MM.1S (cell line): ENCODE measurements at regions not wholly inside any gene's neighbourhood (a gene's known extent, or its start where the extent isn't known, plus 50 kb on each side); places are given as distances from the start of the nearest gene placed in this dataset.

Experiments
- DNase-seq: peaks from one replicate; pipeline ENCODE4 v3.0.0-alpha.2; 2015
- H2AFZ ChIP-seq: fragments of 300-600 bp; sonication (generic); 2 replicates; pipeline ENCODE4 v1.6.0; 2016; ENCODE audit warnings: antibody characterized with exemption, low read length
- H3F3A ChIP-seq: fragments of 300-600 bp; sonication (generic); 2 replicates; pipeline ENCODE4 v1.6.1; 2016; ENCODE audit warnings: mild to moderate bottlenecking, antibody characterized with exemption, low read length, moderate library complexity, mixed read lengths; ENCODE audit not compliant: insufficient read depth
- H3K27ac ChIP-seq: fragments of 300-600 bp; sonication (generic); 2 replicates; pipeline ENCODE4 v1.5.1; 2016; ENCODE audit warnings: mild to moderate bottlenecking, low read length
- H3K27me3 ChIP-seq: fragments of 300-600 bp; sonication (generic); replicated peaks from 2 replicates; pipeline ENCODE4 v1.6.0; 2016; ENCODE audit warnings: low read length; ENCODE audit not compliant: insufficient read depth
- H3K36me3 ChIP-seq: fragments of 300-600 bp; sonication (generic); replicated peaks from 2 replicates; pipeline ENCODE4 v1.6.1; 2016; ENCODE audit warnings: mild to moderate bottlenecking, low read length, mixed read lengths; ENCODE audit not compliant: insufficient read depth
- H3K4me1 ChIP-seq: fragments of 300-600 bp; sonication (generic); 2 replicates; pipeline ENCODE4 v1.6.1; 2016; ENCODE audit warnings: low read length, mixed read lengths
- H3K4me2 ChIP-seq: fragments of 300-600 bp; sonication (generic); 2 replicates; pipeline ENCODE4 v1.6.0; 2016; ENCODE audit warnings: low read depth, low read length
- H3K4me3 ChIP-seq: fragments of 300-600 bp; sonication (generic); 2 replicates; pipeline ENCODE4 v1.5.1; 2016; ENCODE audit warnings: low read length, mixed read lengths
- H3K79me2 ChIP-seq: fragments of 300-600 bp; sonication (generic); 2 replicates; pipeline ENCODE4 v1.6.1; 2016; ENCODE audit warnings: mixed run types, low read length, mixed read lengths
- H3K9ac ChIP-seq: fragments of 300-600 bp; sonication (generic); 2 replicates; pipeline ENCODE4 v1.6.1; 2016; ENCODE audit warnings: low read length, mixed read lengths
- H3K9me2 ChIP-seq: fragments of 300-600 bp; sonication (generic); replicated peaks from 2 replicates; pipeline ENCODE4 v1.6.1; 2016; ENCODE audit warnings: mild to moderate bottlenecking, low read length, mixed read lengths; ENCODE audit not compliant: insufficient read depth
- H3K9me3 ChIP-seq: fragments of 300-600 bp; sonication (generic); replicated peaks from 2 replicates; pipeline ENCODE4 v1.6.1; 2016; ENCODE audit warnings: mild to moderate bottlenecking, low read length, mixed read lengths; ENCODE audit not compliant: insufficient read depth
- H4K20me1 ChIP-seq: fragments of 300-600 bp; sonication (generic); 2 replicates; pipeline ENCODE4 v1.6.1; 2016; ENCODE audit warnings: mild to moderate bottlenecking, low read length, moderate library complexity, mixed read lengths; ENCODE audit not compliant: insufficient read depth
- EZH2 ChIP-seq: fragments of 300-600 bp; sonication (generic); optimal IDR thresholded peaks from 2 replicates; pipeline ENCODE3; 2017; ENCODE audit warnings: low read depth, mild to moderate bottlenecking, antibody characterized with exemption, low read length, mixed read lengths
- EZH2phosphoT487 ChIP-seq: fragments of 300-600 bp; sonication (generic); IDR thresholded peaks from 2 replicates; pipeline ENCODE4 v1.6.1; 2018; ENCODE audit warnings: antibody characterized with exemption, low read length
- TF ChIP-seq, protein P1 (sequence below): fragments of 300-600 bp; sonication (generic); IDR thresholded peaks from 2 replicates; pipeline ENCODE4 v1.5.1; 2016; ENCODE audit warnings: antibody characterized with exemption, low read length, mixed read lengths

- Histone ChIP-seq H3K9me2 (no peaks in the 10 kb centered on the region), H3K9ac (no peak overlapping the region), H3K9me3 (no peaks in the 10 kb centered on the region), H3K27ac (no peak overlapping the region), H2AFZ (no peak overlapping the region), H3K36me3 (no peaks in the 10 kb centered on the region), H3K4me3 (no peak overlapping the region), H3K79me2 (no peaks in the 10 kb centered on the region), H3K27me3 (no peaks in the 10 kb centered on the region), H4K20me1 (no peaks in the 10 kb centered on the region), H3K4me2 (no peak overlapping the region), H3K4me1 (no peaks in the 10 kb centered on the region), H3F3A (no peaks in the 10 kb centered on the region)
- TF ChIP-seq EZH2phosphoT487, result no peak
- DNase-seq, result no peak
Measured at GRCh38 chr13:82647540-82647939, 1234.7 kb downstream of the SLITRK1 start.

DNA sequence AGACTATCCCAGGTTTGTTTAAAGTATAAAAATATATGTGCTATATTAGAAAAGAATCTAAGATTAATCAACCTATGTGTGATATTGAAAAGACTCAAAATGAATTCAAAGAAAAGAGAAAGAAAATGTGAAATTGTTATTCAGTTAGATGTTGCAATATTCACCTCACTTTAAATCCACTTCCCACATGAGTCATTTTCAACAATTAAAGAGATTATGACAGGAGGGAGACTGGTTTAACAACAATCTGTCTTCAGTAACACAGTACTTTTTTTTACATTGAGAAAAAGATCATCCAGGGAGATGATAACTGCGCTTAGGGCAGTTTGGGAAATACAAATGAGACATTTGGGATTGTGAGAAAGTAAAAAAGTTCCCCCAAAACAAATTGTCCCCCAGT, 1246.2 kb downstream of the SLITRK1 start:
- no peaks in the 10 kb centered on the region for H3K9me3 ChIP-seq
- no peak overlapping the region for H2AFZ ChIP-seq
- no peak overlapping the region for H3K4me2 ChIP-seq
- H3K9ac ChIP-seq, result no peak overlapping the region
- no peaks in the 10 kb centered on the region for H3K27me3 ChIP-seq
- H3K27ac ChIP-seq, result no peak overlapping the region
- no peaks in the 10 kb centered on the region for H4K20me1 ChIP-seq
- no peak overlapping the region for H3K4me3 ChIP-seq
- no peaks in the 10 kb centered on the region for H3K36me3 ChIP-seq
- H3K9me2 ChIP-seq, result no peaks in the 10 kb centered on the region
- TF ChIP-seq EZH2, result no peak
- TF ChIP-seq, protein P1, sequence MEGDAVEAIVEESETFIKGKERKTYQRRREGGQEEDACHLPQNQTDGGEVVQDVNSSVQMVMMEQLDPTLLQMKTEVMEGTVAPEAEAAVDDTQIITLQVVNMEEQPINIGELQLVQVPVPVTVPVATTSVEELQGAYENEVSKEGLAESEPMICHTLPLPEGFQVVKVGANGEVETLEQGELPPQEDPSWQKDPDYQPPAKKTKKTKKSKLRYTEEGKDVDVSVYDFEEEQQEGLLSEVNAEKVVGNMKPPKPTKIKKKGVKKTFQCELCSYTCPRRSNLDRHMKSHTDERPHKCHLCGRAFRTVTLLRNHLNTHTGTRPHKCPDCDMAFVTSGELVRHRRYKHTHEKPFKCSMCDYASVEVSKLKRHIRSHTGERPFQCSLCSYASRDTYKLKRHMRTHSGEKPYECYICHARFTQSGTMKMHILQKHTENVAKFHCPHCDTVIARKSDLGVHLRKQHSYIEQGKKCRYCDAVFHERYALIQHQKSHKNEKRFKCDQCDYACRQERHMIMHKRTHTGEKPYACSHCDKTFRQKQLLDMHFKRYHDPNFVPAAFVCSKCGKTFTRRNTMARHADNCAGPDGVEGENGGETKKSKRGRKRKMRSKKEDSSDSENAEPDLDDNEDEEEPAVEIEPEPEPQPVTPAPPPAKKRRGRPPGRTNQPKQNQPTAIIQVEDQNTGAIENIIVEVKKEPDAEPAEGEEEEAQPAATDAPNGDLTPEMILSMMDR, result no peak
- no peak for TF ChIP-seq EZH2phosphoT487
- H3F3A ChIP-seq, result no peaks in the 10 kb centered on the region
- no peak for DNase-seq
- H3K79me2 ChIP-seq, result no peaks in the 10 kb centered on the region
- H3K4me1 ChIP-seq, result no peaks in the 10 kb centered on the region

DNA sequence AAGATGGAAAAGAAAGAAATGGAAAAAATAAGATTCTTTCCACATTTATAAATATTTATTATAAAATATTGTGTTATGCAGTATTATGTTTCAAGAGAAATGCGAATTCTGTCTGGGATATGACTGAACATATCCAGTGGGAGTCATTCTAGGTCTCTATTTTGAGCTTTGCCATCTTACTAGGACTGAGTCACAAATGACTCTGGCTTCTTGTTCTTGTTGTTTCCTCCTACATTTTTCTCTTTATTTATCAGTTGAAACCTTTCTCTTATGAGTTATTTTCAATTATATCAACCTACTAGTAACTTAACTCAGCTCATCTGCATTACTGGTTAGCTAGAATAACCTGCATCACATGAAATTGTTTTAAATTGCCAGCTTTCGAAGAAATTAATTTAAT, 1247.3 kb downstream of the SLITRK1 start:
- no peaks in the 10 kb centered on the region for H3K27me3 ChIP-seq
- no peak overlapping the region for H3K27ac ChIP-seq

GRCh38 chr13:82627183-82627582, 1255.1 kb downstream of the SLITRK1 start:
- no peaks in the 10 kb centered on the region for H3K79me2 ChIP-seq
- TF ChIP-seq, protein P1, result no peak
- TF ChIP-seq EZH2phosphoT487, result no peak
- no peak for TF ChIP-seq EZH2
- H3K36me3 ChIP-seq, result no peaks in the 10 kb centered on the region
- DNase-seq, result no peak
- no peak overlapping the region for H3K4me2 ChIP-seq
- H3K9ac ChIP-seq, result no peak overlapping the region
- H3K9me3 ChIP-seq, result no peaks in the 10 kb centered on the region
- no peaks in the 10 kb centered on the region for H3F3A ChIP-seq
- no peaks in the 10 kb centered on the region for H3K4me1 ChIP-seq
- no peak overlapping the region for H3K27ac ChIP-seq
- H3K9me2 ChIP-seq, result no peaks in the 10 kb centered on the region
- H4K20me1 ChIP-seq, result no peaks in the 10 kb centered on the region
- H2AFZ ChIP-seq, result no peak overlapping the region
- no peaks in the 10 kb centered on the region for H3K27me3 ChIP-seq
- H3K4me3 ChIP-seq, result no peak overlapping the region

More for the DNA sequence above, 1247.3 kb downstream of the SLITRK1 start:
- no peak overlapping the region for H3K4me3 ChIP-seq
- no peak for DNase-seq
- H3K79me2 ChIP-seq, result no peaks in the 10 kb centered on the region
- H3F3A ChIP-seq, result no peaks in the 10 kb centered on the region
- no peak overlapping the region for H3K4me2 ChIP-seq
- H4K20me1 ChIP-seq, result no peaks in the 10 kb centered on the region
- H3K36me3 ChIP-seq, result no peaks in the 10 kb centered on the region
- no peaks in the 10 kb centered on the region for H3K4me1 ChIP-seq
- H3K9me2 ChIP-seq, result no peaks in the 10 kb centered on the region
- no peak overlapping the region for H3K9ac ChIP-seq
- no peaks in the 10 kb centered on the region for H3K9me3 ChIP-seq
- no peak overlapping the region for H2AFZ ChIP-seq
- TF ChIP-seq EZH2 (no peak), EZH2phosphoT487 (no peak)
- TF ChIP-seq, protein P1, result no peak
